Uterus (tissue), 3 donors: ENCODE measurements at regions not wholly inside any gene's neighbourhood (a gene's known extent, or its start where the extent isn't known, plus 50 kb on each side); places are given as distances from the start of the nearest gene placed in this dataset.

Experiments
- DNase-seq, 2 donors: peaks; one replicate each; pipeline ENCODE4 v3.0.0-alpha.2; 2019 to 2020
- H3K27ac ChIP-seq, 2 donors: fragments of 200-600 bp; sonication (generic); 1 replicate in 1 of 2; 2 replicates in 1 of 2; pipeline ENCODE4 v1.5.1; 2016 to 2018
- H3K27me3 ChIP-seq, 2 donors: fragments of 200-600 bp; sonication (generic); one replicate each; pipeline ENCODE4 v1.5.1; 2018 to 2019; ENCODE audit warnings: control low read depth in 1 of 2
- H3K36me3 ChIP-seq, 2 donors: fragments of 200-600 bp; sonication (generic); one replicate each; pipeline ENCODE4 v1.5.1; 2019; ENCODE audit warnings: control low read depth in 1 of 2
- H3K4me1 ChIP-seq, 2 donors: fragments of 200-600 bp; sonication (generic); one replicate each; pipeline ENCODE4 v1.5.1; 2018 to 2019; ENCODE audit warnings: control low read depth in 1 of 2
- H3K4me3 ChIP-seq, 2 donors: fragments of 200-600 bp; sonication (generic); 1 replicate in 1 of 2; 2 replicates in 1 of 2; pipeline ENCODE4 v1.5.1; 2018 to 2019; ENCODE audit warnings: mild to moderate bottlenecking in 1 of 2
- H3K9me3 ChIP-seq, 2 donors: fragments of 200-600 bp; sonication (generic); one replicate each; pipeline ENCODE4 v1.5.1; 2019; ENCODE audit warnings: control low read depth in 1 of 2
- CTCF ChIP-seq, 4 experiments: fragments of 200-600 bp in 2 of 4; fragments of 450-650 bp in 2 of 4; sonication (generic) in 2 of 4; IDR thresholded peaks; one replicate each; pipeline ENCODE4 v1.5.1; 2016 to 2019; ENCODE audit warnings: antibody characterized with exemption in 4 of 4, mild to moderate bottlenecking in 2 of 4, moderate library complexity in 1 of 4
- POLR2A ChIP-seq, 2 donors: fragments of 450-650 bp; IDR thresholded peaks; one replicate each; pipeline ENCODE4 v1.6.1; 2016; ENCODE audit warnings: antibody characterized with exemption in 2 of 2, mild to moderate bottlenecking in 1 of 2, moderate library complexity in 1 of 2
- intact Hi-C: fragments of 100-400 bp; cut with DNase I; formaldehyde crosslinking; loops from one replicate; pipeline ENCODE4 v1.15.1; 2023; ENCODE audit warnings: low total_unique reads
- donor health status: DM: yes; HTN: yes; CAD: no.

GRCh38 chr10:29857843-29858701 lies 201.3 kb downstream of the JCAD start:
- no peaks in the 10 kb centered on the region for H3K9me3 ChIP-seq
- no peak overlapping the region for H3K4me3 ChIP-seq
- DNase-seq, result peak; percentile 63 to 70
- H3K27me3 ChIP-seq, result no peaks in the 10 kb centered on the region
- TF ChIP-seq POLR2A (IDR thresholded peaks at IDR 0.05), result no peak
- peak; percentile 63 to 74 (median 67) for TF ChIP-seq CTCF (IDR thresholded peaks at IDR 0.05)
- H3K36me3 ChIP-seq, result no peaks in the 10 kb centered on the region
- peak overlapping the region; percentile 51 to 72 for H3K27ac ChIP-seq
- H3K4me1 ChIP-seq, result peaks cover 4 to 7% of the 10 kb centered on the region in 2 donors
- intact Hi-C loops, result no loop called here

GRCh38 chr10:29856295-29856694 lies 203.1 kb downstream of the JCAD start:
- Histone ChIP-seq H3K4me1 (peaks cover 4 to 7% of the 10 kb centered on the region in 2 donors), H3K36me3 (no peaks in the 10 kb centered on the region), H3K27ac (no peak overlapping the region), H3K4me3 (no peak overlapping the region), H3K9me3 (no peaks in the 10 kb centered on the region), H3K27me3 (no peaks in the 10 kb centered on the region)
- no peak for DNase-seq
- intact Hi-C loops, result no loop called here
- no peak for TF ChIP-seq CTCF (IDR thresholded peaks at IDR 0.05)
- TF ChIP-seq POLR2A (IDR thresholded peaks at IDR 0.05), result no peak

GRCh38 chr10:29853913-29854312 lies 205.5 kb downstream of the JCAD start:
- Histone ChIP-seq H3K36me3 (no peaks in the 10 kb centered on the region), H3K9me3 (no peaks in the 10 kb centered on the region), H3K4me3 (no peak overlapping the region), H3K27me3 (no peaks in the 10 kb centered on the region), H3K4me1 (peaks cover 0 to 7% of the 10 kb centered on the region in 2 donors), H3K27ac (no peak overlapping the region)
- no peak for DNase-seq
- intact Hi-C loops, result no loop called here
- TF ChIP-seq CTCF (IDR thresholded peaks at IDR 0.05) (no peak), POLR2A (IDR thresholded peaks at IDR 0.05) (no peak)

GRCh38 chr10:29851241-29851640 lies 208.1 kb downstream of the JCAD start:
- intact Hi-C loops, result no loop called here
- H3K9me3 ChIP-seq, result no peaks in the 10 kb centered on the region

More at GRCh38 chr10:29851241-29851640, 208.1 kb downstream of the JCAD start:
- no peaks in the 10 kb centered on the region for H3K36me3 ChIP-seq
- DNase-seq, result no peak
- no peak overlapping the region for H3K4me3 ChIP-seq
- H3K27me3 ChIP-seq, result no peaks in the 10 kb centered on the region
- H3K27ac ChIP-seq, result no peak overlapping the region
- TF ChIP-seq CTCF (IDR thresholded peaks at IDR 0.05) (no peak), POLR2A (IDR thresholded peaks at IDR 0.05) (no peak)
- H3K4me1 ChIP-seq, result no peaks in the 10 kb centered on the region
